ENCODE measurements at regions not wholly inside any gene's neighbourhood (a gene's known extent, or its start where the extent isn't known, plus 50 kb on each side); places are given as distances from the start of the nearest gene placed in this dataset.
A peak's percentile ranks its signal among the peaks of the same experiment; 100 is the strongest.

- H3K27me3 Mint-ChIP-seq: peaks cover 0 to 30% (median 8%) of the 10 kb centered on the region in 5 donors
- H3K27ac Mint-ChIP-seq: no peak overlapping the region
- H3K36me3 Mint-ChIP-seq: no peaks in the 10 kb centered on the region
- no peak overlapping the region for H3K4me3 Mint-ChIP-seq
- no peak for DNase-seq
- no peaks in the 10 kb centered on the region for H3K4me1 Mint-ChIP-seq
- POLR2A ChIA-PET: no interaction called here
- no peaks in the 10 kb centered on the region for H3K9me3 Mint-ChIP-seq
- no peak for ATAC-seq
Measured at GRCh38 chr20:60586269-60587050, 628.2 kb downstream of the CDH26 start.

- no peaks in the 10 kb centered on the region for H3K4me1 Mint-ChIP-seq
- no peak overlapping the region for H3K27ac Mint-ChIP-seq
- peaks cover 0 to 31% (median 8%) of the 10 kb centered on the region in 5 donors for H3K27me3 Mint-ChIP-seq
- DNase-seq (no peak), ATAC-seq (no peak)
- POLR2A ChIA-PET: no interaction called here
- no peak overlapping the region for H3K4me3 Mint-ChIP-seq
- H3K9me3 Mint-ChIP-seq: peaks cover 0 to 2% (median 0%) of the 10 kb centered on the region in 9 donors
- H3K36me3 Mint-ChIP-seq: no peaks in the 10 kb centered on the region
Measured at GRCh38 chr20:60587986-60588385, 629.8 kb downstream of the CDH26 start.

GRCh38 chr20:60589623-60590022 is 631.4 kb downstream of the CDH26 start:
- POLR2A ChIA-PET: no interaction called here
- Mint-ChIP-seq H3K9me3 (peaks cover 0 to 2% (median 0%) of the 10 kb centered on the region in 9 donors), H3K27ac (no peak overlapping the region), H3K27me3 (peaks cover 0 to 31% (median 8%) of the 10 kb centered on the region in 5 donors), H3K36me3 (no peaks in the 10 kb centered on the region), H3K4me1 (no peaks in the 10 kb centered on the region), H3K4me3 (no peak overlapping the region)
- ATAC-seq: no peak
- DNase-seq: peak in 1 of 10 donors; percentile 2

- DNase-seq: no peak
- Mint-ChIP-seq H3K9me3 (peaks cover 0 to 2% (median 0%) of the 10 kb centered on the region in 9 donors), H3K4me3 (no peak overlapping the region), H3K36me3 (no peaks in the 10 kb centered on the region), H3K27me3 (peaks cover 0 to 31% (median 6%) of the 10 kb centered on the region in 5 donors), H3K4me1 (no peaks in the 10 kb centered on the region), H3K27ac (no peak overlapping the region)
- no peak for ATAC-seq
- POLR2A ChIA-PET: no interaction called here
Measured at GRCh38 chr20:60591172-60591799, 633.1 kb downstream of the CDH26 start.

- POLR2A ChIA-PET: no interaction called here
- Mint-ChIP-seq H3K27ac (no peak overlapping the region), H3K27me3 (peaks cover 0 to 19% (median 3%) of the 10 kb centered on the region in 5 donors), H3K4me3 (no peak overlapping the region), H3K4me1 (no peaks in the 10 kb centered on the region), H3K9me3 (peaks cover 0 to 16% (median 0%) of the 10 kb centered on the region in 9 donors), H3K36me3 (no peaks in the 10 kb centered on the region)
- no peak for DNase-seq
- no peak for ATAC-seq
Measured at GRCh38 chr20:60598528-60598927, 640.3 kb downstream of the CDH26 start.

GRCh38 chr20:60599381-60599780 is 641.2 kb downstream of the CDH26 start:
- POLR2A ChIA-PET: no interaction called here

GRCh38 chr20:60600036-60600435 is 641.8 kb downstream of the CDH26 start:
- Mint-ChIP-seq H3K4me1 (no peaks in the 10 kb centered on the region), H3K27me3 (peaks cover 0 to 19% (median 3%) of the 10 kb centered on the region in 5 donors), H3K9me3 (peaks cover 0 to 16% (median 0%) of the 10 kb centered on the region in 9 donors), H3K36me3 (no peaks in the 10 kb centered on the region), H3K4me3 (no peak overlapping the region), H3K27ac (no peak overlapping the region)
- no peak for DNase-seq
- POLR2A ChIA-PET: no interaction called here
- ATAC-seq: no peak

More at GRCh38 chr20:60599381-60599780, 641.2 kb downstream of the CDH26 start:
- no peak overlapping the region for H3K27ac Mint-ChIP-seq
- peaks cover 0 to 16% (median 0%) of the 10 kb centered on the region in 9 donors for H3K9me3 Mint-ChIP-seq
- H3K36me3 Mint-ChIP-seq: no peaks in the 10 kb centered on the region
- peaks cover 0 to 19% (median 3%) of the 10 kb centered on the region in 5 donors for H3K27me3 Mint-ChIP-seq
- ATAC-seq (no peak), DNase-seq (no peak)
- no peaks in the 10 kb centered on the region for H3K4me1 Mint-ChIP-seq
- no peak overlapping the region for H3K4me3 Mint-ChIP-seq

- H3K27ac Mint-ChIP-seq: no peak overlapping the region
- no peaks in the 10 kb centered on the region for H3K4me1 Mint-ChIP-seq
- H3K36me3 Mint-ChIP-seq: no peaks in the 10 kb centered on the region
- H3K4me3 Mint-ChIP-seq: no peak overlapping the region
- no peak for DNase-seq
- H3K9me3 Mint-ChIP-seq: peaks cover 0 to 3% (median 0%) of the 10 kb centered on the region in 9 donors
- ATAC-seq: no peak
- H3K27me3 Mint-ChIP-seq: peaks cover 6 to 28% (median 23%) of the 10 kb centered on the region in 5 donors
- POLR2A ChIA-PET: no interaction called here
Measured at GRCh38 chr20:60624066-60624465, 628.0 kb upstream of the CDH4 start.

GRCh38 chr20:60627751-60628565 is 624.1 kb upstream of the CDH4 start:
- H3K27ac Mint-ChIP-seq: no peak overlapping the region
- POLR2A ChIA-PET: no interaction called here
- no peak for DNase-seq
- no peaks in the 10 kb centered on the region for H3K36me3 Mint-ChIP-seq
- no peak overlapping the region for H3K4me3 Mint-ChIP-seq
- peaks cover 0 to 13% (median 2%) of the 10 kb centered on the region in 5 donors for H3K27me3 Mint-ChIP-seq
- ATAC-seq: no peak
- no peaks in the 10 kb centered on the region for H3K4me1 Mint-ChIP-seq
- H3K9me3 Mint-ChIP-seq: no peaks in the 10 kb centered on the region

GRCh38 chr20:60628749-60629148 is 623.3 kb upstream of the CDH4 start:
- no peaks in the 10 kb centered on the region for H3K9me3 Mint-ChIP-seq
- H3K4me1 Mint-ChIP-seq: no peaks in the 10 kb centered on the region
- DNase-seq (no peak), ATAC-seq (no peak)
- POLR2A ChIA-PET: no interaction called here
- no peak overlapping the region for H3K4me3 Mint-ChIP-seq
- H3K36me3 Mint-ChIP-seq: no peaks in the 10 kb centered on the region
- H3K27ac Mint-ChIP-seq: no peak overlapping the region
- peaks cover 0 to 11% (median 2%) of the 10 kb centered on the region in 5 donors for H3K27me3 Mint-ChIP-seq

GRCh38 chr20:60629206-60629605 is 622.9 kb upstream of the CDH4 start:
- H3K9me3 Mint-ChIP-seq: no peaks in the 10 kb centered on the region
- peaks cover 0 to 10% (median 2%) of the 10 kb centered on the region in 5 donors for H3K27me3 Mint-ChIP-seq
- H3K27ac Mint-ChIP-seq: peak overlapping the region in 1 of 10 donors; percentile 43
- no peaks in the 10 kb centered on the region for H3K4me1 Mint-ChIP-seq
- POLR2A ChIA-PET: no interaction called here
- DNase-seq (no peak), ATAC-seq (no peak)
- H3K4me3 Mint-ChIP-seq: no peak overlapping the region
- no peaks in the 10 kb centered on the region for H3K36me3 Mint-ChIP-seq

- Mint-ChIP-seq H3K4me3 (no peak overlapping the region), H3K27ac (no peak overlapping the region)
- no peak for ATAC-seq
Measured at GRCh38 chr20:60630609-60631008, 621.5 kb upstream of the CDH4 start.

More at GRCh38 chr20:60630609-60631008, 621.5 kb upstream of the CDH4 start:
- Mint-ChIP-seq H3K36me3 (no peaks in the 10 kb centered on the region), H3K9me3 (no peaks in the 10 kb centered on the region), H3K27me3 (peaks cover 0 to 10% (median 2%) of the 10 kb centered on the region in 5 donors), H3K4me1 (no peaks in the 10 kb centered on the region)
- DNase-seq: no peak
- POLR2A ChIA-PET: no interaction called here
